ENCODE measurements at regions not wholly inside any gene's neighbourhood (a gene's known extent, or its start where the extent isn't known, plus 50 kb on each side); places are given as distances from the start of the nearest gene placed in this dataset.

- TF ChIP-seq, protein P1, sequence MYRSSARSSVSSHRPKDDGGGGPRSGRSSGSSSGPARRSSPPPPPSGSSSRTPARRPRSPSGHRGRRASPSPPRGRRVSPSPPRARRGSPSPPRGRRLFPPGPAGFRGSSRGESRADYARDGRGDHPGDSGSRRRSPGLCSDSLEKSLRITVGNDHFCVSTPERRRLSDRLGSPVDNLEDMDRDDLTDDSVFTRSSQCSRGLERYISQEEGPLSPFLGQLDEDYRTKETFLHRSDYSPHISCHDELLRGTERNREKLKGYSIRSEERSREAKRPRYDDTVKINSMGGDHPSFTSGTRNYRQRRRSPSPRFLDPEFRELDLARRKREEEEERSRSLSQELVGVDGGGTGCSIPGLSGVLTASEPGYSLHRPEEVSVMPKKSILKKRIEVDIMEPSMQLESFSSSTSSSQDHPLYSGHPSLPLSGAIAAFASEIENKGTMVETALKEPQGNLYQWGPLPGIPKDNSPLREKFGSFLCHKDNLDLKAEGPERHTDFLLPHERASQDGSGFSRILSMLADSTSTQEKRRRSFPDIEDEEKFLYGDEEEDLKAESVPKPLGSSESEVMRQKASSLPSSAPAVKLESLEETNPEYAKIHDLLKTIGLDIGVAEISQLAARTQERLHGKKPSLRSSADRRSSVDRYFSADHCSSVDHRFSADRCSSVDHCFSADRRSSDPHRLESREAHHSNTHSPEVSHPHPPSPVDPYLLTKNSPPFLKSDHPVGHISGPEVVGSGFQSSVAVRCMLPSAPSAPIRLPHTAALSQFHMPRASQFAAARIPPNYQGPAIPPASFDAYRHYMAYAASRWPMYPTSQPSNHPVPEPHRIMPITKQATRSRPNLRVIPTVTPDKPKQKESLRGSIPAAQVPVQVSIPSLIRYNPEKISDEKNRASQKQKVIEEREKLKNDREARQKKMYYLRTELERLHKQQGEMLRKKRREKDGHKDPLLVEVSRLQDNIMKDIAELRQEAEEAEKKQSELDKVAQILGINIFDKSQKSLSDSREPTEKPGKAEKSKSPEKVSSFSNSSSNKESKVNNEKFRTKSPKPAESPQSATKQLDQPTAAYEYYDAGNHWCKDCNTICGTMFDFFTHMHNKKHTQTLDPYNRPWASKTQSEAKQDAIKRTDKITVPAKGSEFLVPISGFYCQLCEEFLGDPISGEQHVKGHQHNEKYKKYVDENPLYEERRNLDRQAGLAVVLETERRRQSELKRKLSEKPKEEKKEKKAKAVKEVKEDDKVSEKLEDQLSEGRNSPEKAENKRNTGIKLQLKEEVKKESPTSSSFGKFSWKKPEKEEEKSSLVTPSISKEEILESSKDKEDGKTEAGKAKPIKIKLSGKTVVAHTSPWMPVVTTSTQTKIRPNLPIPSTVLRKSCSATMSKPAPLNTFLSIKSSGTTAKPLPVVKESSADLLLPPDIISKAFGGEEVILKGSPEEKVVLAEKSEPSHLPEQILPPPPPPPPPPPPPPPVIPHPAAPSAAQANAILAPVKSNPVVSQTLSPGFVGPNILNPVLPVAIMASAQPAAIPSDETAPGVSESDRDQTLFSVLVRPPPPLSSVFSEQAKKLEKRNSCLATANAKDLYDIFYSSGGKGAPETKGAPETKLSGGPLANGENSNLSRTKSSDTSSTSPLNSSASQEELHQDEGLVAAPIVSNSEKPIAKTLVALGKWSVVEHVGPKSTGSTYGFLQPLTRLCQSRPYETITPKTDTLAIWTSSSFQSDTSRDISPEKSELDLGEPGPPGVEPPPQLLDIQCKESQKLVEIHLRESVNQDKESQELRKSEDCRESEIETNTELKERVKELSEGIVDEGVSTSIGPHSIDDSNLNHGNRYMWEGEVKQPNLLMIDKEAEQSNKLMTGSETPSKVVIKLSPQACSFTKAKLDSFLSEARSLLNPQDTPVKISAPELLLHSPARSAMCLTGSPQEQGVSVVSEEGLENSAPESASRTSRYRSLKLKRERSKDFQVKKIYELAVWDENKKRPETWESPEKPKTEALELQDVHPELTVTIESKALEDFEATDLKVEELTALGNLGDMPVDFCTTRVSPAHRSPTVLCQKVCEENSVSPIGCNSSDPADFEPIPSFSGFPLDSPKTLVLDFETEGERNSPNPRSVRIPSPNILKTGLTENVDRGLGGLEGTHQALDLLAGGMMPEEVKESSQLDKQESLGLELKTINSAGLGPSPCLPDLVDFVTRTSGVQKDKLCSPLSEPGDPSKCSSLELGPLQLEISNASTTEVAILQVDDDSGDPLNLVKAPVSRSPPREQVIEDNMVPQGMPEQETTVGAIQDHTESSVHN (IDR thresholded peaks at IDR 0.05; ENCODE audit: borderline replicate concordance in 1 of 2, low read depth in 1 of 2) = no peak
- TF ChIP-seq, protein P2, sequence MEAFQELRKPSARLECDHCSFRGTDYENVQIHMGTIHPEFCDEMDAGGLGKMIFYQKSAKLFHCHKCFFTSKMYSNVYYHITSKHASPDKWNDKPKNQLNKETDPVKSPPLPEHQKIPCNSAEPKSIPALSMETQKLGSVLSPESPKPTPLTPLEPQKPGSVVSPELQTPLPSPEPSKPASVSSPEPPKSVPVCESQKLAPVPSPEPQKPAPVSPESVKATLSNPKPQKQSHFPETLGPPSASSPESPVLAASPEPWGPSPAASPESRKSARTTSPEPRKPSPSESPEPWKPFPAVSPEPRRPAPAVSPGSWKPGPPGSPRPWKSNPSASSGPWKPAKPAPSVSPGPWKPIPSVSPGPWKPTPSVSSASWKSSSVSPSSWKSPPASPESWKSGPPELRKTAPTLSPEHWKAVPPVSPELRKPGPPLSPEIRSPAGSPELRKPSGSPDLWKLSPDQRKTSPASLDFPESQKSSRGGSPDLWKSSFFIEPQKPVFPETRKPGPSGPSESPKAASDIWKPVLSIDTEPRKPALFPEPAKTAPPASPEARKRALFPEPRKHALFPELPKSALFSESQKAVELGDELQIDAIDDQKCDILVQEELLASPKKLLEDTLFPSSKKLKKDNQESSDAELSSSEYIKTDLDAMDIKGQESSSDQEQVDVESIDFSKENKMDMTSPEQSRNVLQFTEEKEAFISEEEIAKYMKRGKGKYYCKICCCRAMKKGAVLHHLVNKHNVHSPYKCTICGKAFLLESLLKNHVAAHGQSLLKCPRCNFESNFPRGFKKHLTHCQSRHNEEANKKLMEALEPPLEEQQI (IDR thresholded peaks at IDR 0.05) = no peak
- TF ChIP-seq NFYB (IDR thresholded peaks at IDR 0.05; ENCODE audit: extremely low read depth, insufficient read length) = no peak
- no peak for TF ChIP-seq TAL1 (IDR thresholded peaks at IDR 0.05)
- TF ChIP-seq MYNN (IDR thresholded peaks at IDR 0.05) = no peak
- no peak for TF ChIP-seq MYNN (CRISPR knock-in tag; IDR thresholded peaks at IDR 0.05)
Observed at GRCh38 chr5:124459984-124460383, 286.5 kb downstream of the ZNF608 start (continued).

All from K562 (cell line).